Cardiac fibroblast (primary cell): ENCODE measurements at regions not wholly inside any gene's neighbourhood (a gene's known extent, or its start where the extent isn't known, plus 50 kb on each side); places are given as distances from the start of the nearest gene placed in this dataset.

Experiments
- DNase-seq, 2 donors: peaks; one replicate each; pipeline versions ENCODE4 v3.0.0 to v3.0.0-alpha.2; 2010; ENCODE audit warnings: low read depth in 2 of 2
- H3K4me3 ChIP-seq, 2 donors: replicated peaks in 1 of 2; 1 replicate in 1 of 2; 2 replicates in 1 of 2; pipeline ENCODE4 v1.5.1; 2011; ENCODE audit warnings: low read depth in 2 of 2, low read length in 2 of 2, mild to moderate bottlenecking in 2 of 2, moderate library complexity in 1 of 2
- TF ChIP-seq, protein P1 (sequence below): IDR thresholded peaks from one replicate; pipeline ENCODE4 v1.5.1; 2011; ENCODE audit warnings: low read depth, mild to moderate bottlenecking, low read length, inconsistent platforms

DNA sequence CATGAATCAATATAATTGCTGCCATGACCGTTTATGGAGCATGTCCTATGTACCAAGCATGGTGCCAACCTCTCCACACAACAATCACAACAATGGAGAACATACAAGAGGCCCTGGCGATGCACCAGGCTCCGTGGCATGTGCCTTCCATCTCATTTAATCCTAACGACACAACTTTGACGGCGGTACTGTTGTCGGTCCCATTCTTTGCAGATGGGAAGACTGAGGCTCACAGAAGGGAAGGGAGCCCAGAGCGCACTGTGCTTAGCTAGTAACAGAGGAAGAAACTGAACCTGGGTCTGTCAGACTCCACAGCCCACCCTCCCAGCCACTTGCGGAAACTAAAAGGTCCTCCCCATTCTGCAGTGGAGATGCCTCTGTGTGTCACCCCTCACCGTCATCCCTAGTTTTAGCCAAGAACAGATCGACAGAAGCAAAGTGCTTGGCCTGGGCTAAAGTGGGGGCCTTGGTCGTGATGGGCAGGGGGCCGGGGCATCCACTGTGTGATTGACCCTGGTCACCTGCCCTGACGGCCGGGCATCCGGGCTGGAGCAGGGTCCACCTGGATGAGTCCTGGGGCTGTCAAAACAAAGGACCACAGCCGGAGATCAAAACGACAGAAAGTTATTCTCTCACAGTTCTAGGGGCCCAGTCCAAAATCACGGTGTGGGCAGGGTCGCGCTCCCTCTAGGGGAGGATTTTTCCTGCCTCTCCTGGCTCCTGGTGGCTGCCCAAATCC is 183.9 kb downstream of the C16orf95 start:
- no peak overlapping the region for H3K4me3 ChIP-seq
- no peak for DNase-seq
- TF ChIP-seq, protein P1, sequence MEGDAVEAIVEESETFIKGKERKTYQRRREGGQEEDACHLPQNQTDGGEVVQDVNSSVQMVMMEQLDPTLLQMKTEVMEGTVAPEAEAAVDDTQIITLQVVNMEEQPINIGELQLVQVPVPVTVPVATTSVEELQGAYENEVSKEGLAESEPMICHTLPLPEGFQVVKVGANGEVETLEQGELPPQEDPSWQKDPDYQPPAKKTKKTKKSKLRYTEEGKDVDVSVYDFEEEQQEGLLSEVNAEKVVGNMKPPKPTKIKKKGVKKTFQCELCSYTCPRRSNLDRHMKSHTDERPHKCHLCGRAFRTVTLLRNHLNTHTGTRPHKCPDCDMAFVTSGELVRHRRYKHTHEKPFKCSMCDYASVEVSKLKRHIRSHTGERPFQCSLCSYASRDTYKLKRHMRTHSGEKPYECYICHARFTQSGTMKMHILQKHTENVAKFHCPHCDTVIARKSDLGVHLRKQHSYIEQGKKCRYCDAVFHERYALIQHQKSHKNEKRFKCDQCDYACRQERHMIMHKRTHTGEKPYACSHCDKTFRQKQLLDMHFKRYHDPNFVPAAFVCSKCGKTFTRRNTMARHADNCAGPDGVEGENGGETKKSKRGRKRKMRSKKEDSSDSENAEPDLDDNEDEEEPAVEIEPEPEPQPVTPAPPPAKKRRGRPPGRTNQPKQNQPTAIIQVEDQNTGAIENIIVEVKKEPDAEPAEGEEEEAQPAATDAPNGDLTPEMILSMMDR = no peak

DNA sequence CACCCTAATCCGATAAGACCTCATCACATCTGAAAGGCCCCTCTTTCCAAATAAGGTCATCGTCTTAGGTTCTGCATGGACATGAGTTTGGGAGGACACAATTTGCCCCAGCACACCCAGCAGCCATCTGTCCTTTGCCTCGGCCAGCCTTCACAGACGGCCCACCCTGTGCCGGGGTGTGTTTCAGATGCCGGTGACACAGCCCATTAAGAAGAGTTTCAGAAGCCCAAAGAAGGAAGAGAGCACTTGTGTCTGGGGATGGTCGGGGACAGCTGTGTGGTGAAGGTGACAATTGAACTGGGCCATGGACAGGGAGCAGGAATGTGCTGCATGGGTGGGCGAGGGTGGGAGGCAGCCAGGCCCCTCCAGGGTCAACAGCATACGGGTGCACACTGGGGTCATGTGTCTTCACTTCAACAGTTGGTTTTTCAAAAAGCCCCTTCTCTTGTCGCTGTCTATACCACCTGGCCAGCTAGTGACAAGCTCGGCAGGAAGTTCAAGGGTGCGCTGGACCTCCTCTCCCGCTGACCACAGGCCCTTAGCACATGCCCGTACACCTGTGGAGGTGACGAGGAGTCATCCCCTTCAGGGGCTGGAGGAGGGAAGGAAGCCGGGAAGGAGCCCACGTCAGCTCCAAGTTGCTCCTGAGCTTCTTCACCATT is 183.1 kb downstream of the C16orf95 start:
- TF ChIP-seq, protein P1 = no peak
- no peak overlapping the region for H3K4me3 ChIP-seq
- no peak for DNase-seq

DNA sequence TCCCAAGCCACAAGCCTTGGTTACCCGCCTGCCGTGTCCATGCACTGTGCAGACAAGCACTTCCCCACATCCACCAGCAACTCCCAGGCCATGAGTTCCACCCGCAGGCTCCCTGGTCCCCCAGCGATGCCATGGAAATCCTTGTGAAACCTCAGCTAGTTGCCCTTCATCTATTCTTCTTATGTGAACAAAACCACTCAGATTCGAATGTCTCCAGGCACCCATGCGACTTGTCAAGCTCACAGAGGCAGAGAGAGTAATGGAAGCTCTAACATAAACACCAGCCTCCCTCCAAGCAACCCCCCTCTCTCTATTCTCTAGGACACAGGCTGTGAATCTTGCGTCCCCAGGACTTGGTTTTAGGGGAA is 182.6 kb downstream of the C16orf95 start:
- DNase-seq = no peak
- H3K4me3 ChIP-seq = no peak overlapping the region
- TF ChIP-seq, protein P1 = no peak

DNA sequence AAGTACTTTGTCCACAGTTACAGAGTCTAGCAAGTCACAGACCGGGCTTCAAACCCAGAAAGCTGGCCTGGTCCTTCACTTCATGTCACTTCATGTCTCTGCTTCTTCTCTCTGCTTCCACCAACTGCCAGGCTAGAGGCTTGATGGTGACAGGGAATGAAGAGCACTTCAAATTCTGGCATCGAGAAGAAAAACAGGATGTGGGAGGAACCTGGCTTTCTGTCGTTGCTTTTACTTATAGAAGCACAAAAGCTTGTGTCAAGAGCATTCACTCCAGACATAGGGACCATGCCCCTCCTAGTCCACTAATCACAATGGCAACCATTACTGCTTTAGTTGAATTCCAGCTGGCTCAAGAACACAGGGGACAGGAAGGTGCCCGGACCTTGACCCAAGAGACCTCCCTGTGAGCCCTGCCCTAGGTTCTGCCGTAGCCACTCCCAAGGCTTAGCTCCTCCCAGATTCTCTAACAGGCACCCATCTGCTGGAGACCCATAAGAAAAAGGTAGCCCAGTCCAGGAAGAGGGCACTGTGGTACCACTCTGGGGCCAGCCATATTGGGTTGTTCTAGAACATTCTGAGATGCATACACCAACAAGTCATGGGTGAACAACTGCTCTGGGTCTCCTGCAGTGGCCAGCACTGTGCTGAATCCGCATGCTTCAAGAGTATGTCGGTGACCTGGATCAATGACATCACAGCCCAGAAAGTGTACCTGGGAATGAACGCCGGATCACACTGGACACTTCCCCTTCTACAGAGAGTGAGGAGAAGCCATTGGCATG is 181.8 kb downstream of the C16orf95 start:
- TF ChIP-seq, protein P1 = no peak
- H3K4me3 ChIP-seq = no peak overlapping the region
- peak in 1 of 2 donors; percentile 21 for DNase-seq

DNA sequence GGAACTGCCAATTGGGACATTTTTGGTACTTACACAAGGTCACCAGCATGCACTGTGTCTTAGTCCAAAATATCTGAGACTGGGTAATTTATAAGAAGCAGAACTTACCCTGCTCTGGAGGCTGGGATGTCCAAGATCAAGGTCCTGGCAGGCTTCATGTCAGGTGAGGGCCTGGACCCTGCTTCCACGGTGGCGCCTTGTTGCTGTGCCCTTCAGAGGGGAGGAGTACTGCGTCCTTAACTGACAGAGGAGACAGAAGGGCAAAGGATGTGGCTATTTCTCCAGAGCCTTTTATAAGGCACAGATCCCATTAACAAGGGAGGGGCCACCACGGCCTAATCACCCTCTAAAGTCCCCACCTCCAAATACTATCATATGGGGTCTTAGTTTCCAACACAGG is 178.9 kb downstream of the C16orf95 start:
- H3K4me3 ChIP-seq = no peak overlapping the region
- TF ChIP-seq, protein P1 = no peak
- DNase-seq = no peak

DNA sequence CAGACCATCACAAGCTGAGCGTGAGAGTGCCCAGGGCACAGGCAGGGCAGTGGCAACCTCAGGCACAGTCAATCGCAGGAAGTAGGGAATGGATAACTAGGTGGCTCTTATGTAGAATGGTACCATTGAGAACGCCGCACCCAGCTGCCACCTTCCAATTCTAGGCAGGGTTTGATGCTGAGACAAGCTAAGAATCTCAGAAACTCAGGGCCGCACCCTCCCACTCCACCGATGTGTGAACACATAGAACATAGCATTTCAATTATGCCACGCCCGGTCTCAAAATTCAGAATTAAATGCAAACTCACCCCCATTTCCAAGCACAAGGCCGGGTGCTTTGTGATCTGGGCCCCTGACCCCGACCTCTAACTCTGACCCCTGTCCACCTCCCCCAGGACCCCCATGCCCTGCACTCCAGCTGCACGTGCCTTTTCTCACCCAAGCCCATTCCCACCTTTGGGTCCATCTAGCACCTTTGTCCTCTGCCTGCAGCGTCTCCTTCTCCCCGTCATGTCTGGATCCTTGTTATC is 178.4 kb downstream of the C16orf95 start:
- TF ChIP-seq, protein P1 = no peak
- no peak for DNase-seq

More for the DNA sequence above, 178.4 kb downstream of the C16orf95 start:
- H3K4me3 ChIP-seq = no peak overlapping the region
